PC-9 (cell line): ENCODE measurements at regions not wholly inside any gene's neighbourhood (a gene's known extent, or its start where the extent isn't known, plus 50 kb on each side); places are given as distances from the start of the nearest gene placed in this dataset.

ENCODE experiments used
- EZH2 ChIP-seq: fragments of 200-600 bp; sonication (generic); IDR thresholded peaks from 2 replicates; pipeline ENCODE4 v1.8.0; 2017; ENCODE audit warnings: antibody characterized with exemption, low read depth
- TF ChIP-seq, protein P1 (sequence below): fragments of 200-600 bp; sonication (generic); conservative IDR thresholded peaks from 2 replicates; pipeline ENCODE4 v1.6.1; 2017; ENCODE audit warnings: mixed run types, antibody characterized with exemption, mild to moderate bottlenecking, moderate library complexity

DNA sequence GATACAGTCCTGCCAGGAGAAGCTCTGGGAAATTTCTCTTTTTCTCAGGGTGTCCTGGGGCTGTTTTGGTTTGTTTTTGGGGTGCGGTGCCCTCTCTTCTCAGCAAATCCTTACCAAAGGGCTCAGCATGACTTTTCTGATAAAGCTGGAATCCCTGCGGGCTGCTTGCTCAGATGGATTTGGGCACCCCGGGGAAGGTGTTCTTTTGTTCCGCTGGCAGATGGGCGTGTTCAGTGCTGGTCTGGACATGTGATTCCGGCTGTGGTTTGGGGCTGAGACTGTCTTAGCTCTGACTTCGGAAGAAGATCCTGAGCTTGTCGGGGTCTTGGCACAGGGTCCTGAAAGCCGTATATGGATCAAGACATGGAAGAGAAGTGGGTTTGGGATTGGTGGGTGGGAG lies 134.2 kb upstream of the SPRED2 start:
- TF ChIP-seq, protein P1, sequence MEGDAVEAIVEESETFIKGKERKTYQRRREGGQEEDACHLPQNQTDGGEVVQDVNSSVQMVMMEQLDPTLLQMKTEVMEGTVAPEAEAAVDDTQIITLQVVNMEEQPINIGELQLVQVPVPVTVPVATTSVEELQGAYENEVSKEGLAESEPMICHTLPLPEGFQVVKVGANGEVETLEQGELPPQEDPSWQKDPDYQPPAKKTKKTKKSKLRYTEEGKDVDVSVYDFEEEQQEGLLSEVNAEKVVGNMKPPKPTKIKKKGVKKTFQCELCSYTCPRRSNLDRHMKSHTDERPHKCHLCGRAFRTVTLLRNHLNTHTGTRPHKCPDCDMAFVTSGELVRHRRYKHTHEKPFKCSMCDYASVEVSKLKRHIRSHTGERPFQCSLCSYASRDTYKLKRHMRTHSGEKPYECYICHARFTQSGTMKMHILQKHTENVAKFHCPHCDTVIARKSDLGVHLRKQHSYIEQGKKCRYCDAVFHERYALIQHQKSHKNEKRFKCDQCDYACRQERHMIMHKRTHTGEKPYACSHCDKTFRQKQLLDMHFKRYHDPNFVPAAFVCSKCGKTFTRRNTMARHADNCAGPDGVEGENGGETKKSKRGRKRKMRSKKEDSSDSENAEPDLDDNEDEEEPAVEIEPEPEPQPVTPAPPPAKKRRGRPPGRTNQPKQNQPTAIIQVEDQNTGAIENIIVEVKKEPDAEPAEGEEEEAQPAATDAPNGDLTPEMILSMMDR: no peak
- TF ChIP-seq EZH2: no peak
